Activated CD4-positive, alpha-beta T cell treated with anti-CD3 and anti-CD28 coated beads, Interleukin-2, amount 50 U/mL, for 16 hours (primary cell): ENCODE measurements at regions not wholly inside any gene's neighbourhood (a gene's known extent, or its start where the extent isn't known, plus 50 kb on each side); places are given as distances from the start of the nearest gene placed in this dataset.

Experiments
- DNase-seq: peaks from one replicate; pipeline ENCODE4 v3.0.0-alpha.2; 2020

DNA sequence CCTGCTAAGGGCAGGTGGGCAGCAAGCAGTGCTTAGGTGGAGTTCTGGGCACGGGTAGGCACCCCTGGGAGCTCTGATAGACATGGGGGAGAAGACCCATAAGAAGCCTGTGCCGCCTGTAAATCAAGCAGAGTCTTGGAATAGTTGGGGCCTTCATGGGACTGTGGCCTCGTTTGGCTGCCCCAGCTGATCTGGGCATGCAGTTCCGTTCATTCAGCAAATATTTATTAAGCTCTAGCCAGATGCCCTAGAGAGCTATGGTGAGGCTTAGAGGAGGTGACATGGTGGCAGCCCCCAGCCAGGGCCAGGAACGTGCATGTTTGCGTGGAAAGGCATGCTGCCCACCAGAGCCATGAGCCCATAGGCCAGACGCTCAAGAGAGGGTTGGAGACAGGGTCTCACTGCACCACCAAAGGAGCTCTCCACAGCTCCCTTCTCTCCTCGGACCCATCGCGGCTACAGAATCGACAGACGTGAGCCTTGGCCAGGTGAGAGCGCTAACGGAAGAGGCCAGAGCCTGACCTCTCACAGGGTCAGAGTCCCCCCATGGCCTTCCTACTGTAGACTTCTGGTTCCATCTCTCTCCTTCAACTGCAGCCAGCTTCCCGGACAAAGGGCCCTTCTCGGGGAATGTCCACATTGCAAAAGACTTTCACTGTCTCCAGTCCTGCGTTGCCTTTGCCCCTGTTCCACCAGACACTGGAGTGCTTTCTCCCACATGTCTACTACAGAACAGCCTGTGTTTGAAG is 135.7 kb downstream of the INHBB start:
- no peak for DNase-seq

DNA sequence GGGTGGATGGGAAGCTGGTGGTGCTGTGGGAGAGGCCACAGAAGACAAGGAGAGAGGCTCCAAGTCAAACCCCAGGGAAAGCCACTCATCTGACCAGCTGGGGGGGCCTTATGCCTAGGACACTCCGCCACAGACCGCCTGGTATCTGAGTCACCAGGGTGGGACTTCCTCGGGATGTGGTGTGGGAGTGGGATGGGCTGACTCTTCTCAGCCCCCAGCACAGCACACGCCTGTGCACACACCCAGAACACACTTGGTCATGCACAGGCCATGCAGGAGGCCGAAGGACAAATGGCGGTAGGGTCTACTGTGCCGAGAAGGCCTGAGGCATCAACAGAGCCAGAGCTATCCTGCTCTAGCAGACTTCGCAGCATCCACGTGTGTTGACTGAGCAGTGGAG is 136.4 kb downstream of the INHBB start:
- no peak for DNase-seq

GRCh38 chr2:120483355-120483754 is 137.4 kb downstream of the INHBB start:
- no peak for DNase-seq

DNA sequence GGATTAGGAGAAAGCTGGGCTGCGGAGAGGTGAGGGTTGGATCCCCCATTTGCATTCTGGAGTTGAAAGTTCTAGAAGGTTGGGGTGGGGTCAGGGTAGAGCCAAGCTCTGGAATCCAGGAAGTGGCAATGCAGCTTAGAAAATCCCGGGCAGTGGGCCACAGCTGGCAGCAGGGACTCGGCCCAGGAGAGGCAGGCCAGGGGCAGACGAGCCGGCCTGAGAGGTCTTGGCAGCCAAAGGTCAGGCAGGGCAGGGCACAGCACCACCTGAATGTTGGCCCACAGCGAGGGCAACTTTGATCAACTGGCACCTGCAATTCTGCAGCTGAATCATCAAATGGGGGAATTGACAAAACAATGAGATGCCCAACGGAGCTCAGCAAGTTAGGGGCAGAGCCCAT is 139.2 kb downstream of the INHBB start:
- DNase-seq = no peak

DNA sequence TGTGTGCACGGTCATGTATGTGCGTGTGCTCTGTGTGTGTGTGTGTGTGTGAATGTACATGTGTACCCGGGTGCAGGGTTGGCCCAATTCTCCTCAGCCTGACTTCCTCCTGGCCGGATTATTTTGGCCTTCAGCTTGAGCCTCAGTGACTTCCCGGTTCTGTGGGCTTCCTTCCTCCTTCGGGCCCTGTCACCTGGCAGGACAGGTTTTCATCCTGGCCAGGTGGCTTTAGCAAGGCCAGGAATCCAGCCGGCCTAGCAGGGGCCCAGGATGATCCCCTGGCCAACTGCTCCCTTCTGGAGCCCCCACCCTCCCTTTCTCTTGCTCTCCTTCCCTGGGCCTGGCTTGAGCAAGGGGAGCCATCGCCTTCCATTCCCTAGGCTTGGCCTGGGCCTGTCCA is 140.5 kb downstream of the INHBB start:
- DNase-seq = no peak

- no peak for DNase-seq
Measured at GRCh38 chr2:120486946-120487345, 141.0 kb downstream of the INHBB start.

DNA sequence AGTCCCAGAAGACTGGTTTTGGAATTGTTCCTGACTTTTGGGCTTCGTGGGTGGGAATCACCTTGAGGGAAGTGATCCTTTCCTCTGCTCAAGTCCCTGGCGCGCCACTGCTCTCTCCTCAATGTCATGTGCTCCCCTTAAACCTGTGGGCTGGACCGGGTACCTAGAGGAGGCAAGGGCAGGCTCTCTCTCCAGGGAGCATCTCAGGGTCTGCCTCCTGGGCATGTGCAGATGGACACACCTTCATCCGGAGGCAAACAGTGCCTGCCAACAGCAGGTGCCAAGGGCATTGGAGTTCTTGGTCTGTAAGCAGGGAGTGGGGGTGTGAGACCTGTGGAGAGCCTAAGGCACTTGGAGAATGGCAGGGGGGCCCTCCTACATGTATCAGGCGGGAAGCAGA is 142.6 kb downstream of the INHBB start:
- no peak for DNase-seq

DNA sequence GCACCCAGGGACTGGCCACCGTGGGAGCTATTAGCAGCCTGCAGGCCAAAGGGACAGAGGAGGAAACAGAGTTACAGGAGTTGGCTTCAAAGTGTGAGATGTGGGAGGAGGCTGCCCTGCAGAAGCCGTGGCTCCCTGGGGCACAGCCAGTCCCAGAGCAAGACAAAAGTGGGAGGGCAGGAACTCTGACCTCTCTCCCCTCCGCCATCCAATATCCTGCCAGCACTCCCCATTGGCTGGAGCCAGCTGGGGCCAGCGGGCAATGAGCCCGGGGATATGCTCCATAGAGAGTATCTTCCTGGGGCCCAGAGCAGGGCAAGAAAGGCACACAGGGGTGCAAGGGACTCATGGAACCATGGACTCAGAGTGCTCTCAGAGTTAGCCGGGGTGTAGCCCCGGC is 143.1 kb downstream of the INHBB start:
- DNase-seq = no peak

DNA sequence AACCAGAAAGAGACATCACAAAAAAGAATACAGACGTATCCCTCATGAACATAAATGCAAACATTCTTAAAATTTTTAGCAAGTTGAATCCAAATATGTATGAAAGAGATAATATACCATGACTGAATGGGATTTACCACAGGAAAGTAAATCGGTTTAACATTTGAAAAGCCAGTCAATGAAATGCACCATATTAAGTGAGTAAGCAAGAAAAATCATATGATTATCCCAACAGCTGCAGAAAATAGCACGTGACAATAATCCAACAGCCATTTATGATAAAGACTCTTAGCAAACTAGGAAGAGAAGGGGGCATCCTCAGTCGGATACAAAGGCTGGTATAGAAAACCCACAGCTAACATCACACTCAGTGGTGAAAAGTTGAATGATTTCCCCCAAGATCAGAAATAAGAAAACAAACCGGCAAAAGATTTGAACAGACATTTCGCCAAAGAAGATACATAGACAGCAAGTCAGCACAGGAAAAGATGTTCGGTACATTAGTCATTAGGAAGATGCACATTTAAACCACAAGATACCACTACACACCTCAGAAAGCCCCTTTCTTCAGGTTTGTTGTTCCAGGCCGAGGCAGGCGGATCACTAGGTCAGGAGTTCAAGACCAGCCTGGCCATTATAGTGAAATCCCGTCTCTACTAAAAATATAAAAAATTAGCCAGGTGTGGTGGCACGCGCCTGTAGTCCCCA is 144.3 kb downstream of the INHBB start:
- DNase-seq = no peak

GRCh38 chr2:120491111-120491625 is 145.2 kb downstream of the INHBB start:
- no peak for DNase-seq

DNA sequence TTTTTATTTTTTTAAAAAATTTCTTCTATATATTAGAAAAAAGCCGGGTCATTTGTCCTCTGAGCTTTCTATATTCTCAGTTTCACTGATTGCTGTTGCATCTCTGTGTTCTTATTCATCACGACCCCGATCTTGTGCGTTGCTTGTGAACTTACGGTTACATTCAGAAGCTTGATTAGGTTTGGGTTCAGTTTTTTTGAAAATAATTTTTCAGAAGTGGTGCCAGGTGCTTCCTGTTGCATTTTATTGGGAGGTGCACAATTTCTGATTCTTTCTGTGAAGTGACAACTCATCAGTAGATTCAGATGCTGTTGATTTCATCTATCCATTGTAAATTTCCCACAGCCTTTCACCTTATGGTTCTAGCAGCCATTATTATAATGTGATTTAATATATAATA is 147.3 kb downstream of the INHBB start:
- DNase-seq = no peak

DNA sequence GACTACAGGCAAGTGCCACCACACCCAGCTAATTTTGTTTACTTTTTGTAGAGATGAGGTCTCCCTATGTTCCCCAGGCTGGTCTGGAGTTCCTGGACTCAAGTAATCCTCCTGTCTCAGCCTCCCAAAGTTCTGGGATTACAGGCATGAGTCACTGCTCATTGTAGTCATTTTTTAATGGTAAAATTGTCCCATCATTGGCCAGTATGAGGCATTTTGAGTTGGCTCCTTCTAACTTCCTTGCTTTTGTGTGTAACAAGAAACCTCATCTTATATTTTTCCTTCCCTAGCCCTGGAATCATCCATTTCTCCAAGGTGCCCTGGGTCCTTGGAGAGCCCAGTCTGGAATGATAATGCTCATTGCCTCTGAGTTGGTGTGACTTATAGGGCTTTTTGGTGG is 148.5 kb downstream of the INHBB start:
- no peak for DNase-seq

- DNase-seq = no peak
Measured at GRCh38 chr2:120495586-120495985, 149.7 kb downstream of the INHBB start.

DNA sequence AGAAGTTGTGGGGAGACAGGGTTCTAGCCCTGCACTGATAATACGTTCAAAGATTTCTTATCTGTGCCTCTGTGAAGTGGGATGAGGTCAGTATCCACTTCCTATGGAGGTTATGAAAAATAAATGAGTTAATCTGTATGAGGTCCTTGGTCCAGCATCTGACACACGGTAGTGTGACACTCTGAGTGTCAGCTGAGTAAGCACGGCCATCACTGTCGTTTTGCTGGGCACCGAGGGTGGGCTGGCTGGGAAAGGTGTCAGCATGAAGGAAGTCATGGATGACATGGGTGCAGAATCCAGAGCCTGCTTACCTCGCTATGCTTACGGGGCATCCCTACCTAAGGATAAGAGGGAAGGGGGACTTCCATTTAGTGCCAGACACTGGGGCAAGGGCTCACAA is 150.3 kb downstream of the INHBB start:
- DNase-seq = no peak

GRCh38 chr2:120496759-120497158 is 150.8 kb downstream of the INHBB start:
- DNase-seq = no peak

DNA sequence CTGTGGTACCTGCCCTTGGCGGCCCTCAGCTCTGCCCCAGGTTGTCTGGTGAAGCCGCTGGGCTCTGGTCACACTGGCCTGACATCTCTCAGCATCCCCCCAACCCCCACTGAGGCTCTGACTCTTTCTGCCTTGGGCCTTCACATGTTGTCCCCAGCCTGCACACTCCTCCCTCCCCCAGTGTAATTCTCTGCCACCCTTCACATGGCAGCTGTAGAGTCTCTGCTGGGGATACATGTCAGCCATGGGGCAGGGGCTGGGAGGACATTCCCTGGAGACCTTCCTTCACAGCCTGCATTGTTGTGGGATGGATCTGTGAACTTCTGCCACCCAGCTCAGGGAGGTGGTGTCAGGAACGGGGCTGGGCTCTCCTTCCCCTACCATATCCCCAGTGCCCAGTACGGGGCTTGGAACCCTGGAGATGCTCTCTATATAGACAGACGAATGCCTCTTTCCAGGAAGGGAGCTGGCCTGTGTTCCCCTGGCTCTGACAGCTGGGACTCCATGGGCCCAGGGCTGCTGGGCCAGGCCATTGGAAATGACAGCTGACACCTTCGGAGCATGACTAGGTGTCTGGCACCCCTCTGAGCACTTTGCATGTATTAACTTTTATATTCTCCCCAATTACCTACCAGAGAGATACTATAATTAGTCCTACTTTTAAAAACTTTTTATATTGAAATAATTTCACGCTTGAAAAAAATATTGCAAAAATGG is 151.5 kb downstream of the INHBB start:
- no peak for DNase-seq

GRCh38 chr2:120498121-120498520 is 152.2 kb downstream of the INHBB start:
- DNase-seq = no peak

GRCh38 chr2:120498576-120499394 is 152.8 kb downstream of the INHBB start:
- no peak for DNase-seq

- DNase-seq = no peak
Measured at GRCh38 chr2:120499784-120500495, 154.0 kb downstream of the INHBB start.

- no peak for DNase-seq
Measured at GRCh38 chr2:120501591-120501990, 155.7 kb downstream of the INHBB start.

DNA sequence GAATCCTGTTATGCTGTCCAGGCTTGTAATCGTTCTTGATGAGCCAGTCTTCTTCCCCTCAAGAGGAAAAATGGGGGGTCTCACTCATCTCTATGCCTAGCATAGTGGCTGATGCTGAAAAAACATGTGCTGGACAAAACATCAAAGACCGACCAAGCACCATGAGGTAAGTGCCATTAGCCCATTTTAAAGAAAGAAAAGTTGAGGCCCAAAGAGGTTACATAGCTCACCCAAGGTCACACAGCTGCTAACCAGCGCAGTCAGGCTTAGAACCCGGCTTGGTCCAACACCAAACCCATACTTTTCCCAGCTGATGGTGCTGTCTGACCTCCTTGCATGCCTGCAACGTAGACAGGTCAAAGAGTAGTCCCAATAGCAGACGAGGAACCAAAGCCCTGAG is 156.4 kb downstream of the INHBB start:
- DNase-seq = no peak

- no peak for DNase-seq
Measured at GRCh38 chr2:120502761-120503160, 156.8 kb downstream of the INHBB start.
